HG03139 (cell line): ENCODE measurements at regions not wholly inside any gene's neighbourhood (a gene's known extent, or its start where the extent isn't known, plus 50 kb on each side); places are given as distances from the start of the nearest gene placed in this dataset.
"Not testable (repeated sequence)": the region's sequence is repeated elsewhere in the genome, so short reads cannot be mapped to it uniquely, and the experiment has no call there.

Source experiments
- ATAC-seq: cut with Tn5 transposase; IDR thresholded peaks from one replicate; pipeline ENCODE4 v1.9.1; 2021; ENCODE audit not compliant: unreplicated experiment

DNA sequence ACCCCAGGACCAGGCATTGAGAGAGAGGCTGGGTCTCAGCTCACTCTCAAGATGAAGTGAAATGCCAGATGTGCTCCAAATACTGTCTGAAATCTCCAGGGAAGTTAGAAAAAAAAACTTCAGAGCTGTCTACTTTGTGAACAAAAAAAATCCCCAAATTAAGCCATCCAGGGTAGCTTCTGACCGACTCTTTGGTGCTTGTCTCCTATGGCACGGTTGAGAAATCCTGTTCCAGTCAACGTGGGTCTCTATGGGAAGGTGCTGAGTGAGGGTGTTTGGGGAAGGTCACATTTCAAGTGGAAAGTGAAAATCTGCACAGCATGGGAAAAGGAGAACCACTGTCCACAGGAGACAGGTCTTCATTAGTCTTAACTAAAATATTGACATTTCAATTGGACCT lies 322.5 kb upstream of the CFAP20DC start:
- no peak for ATAC-seq

DNA sequence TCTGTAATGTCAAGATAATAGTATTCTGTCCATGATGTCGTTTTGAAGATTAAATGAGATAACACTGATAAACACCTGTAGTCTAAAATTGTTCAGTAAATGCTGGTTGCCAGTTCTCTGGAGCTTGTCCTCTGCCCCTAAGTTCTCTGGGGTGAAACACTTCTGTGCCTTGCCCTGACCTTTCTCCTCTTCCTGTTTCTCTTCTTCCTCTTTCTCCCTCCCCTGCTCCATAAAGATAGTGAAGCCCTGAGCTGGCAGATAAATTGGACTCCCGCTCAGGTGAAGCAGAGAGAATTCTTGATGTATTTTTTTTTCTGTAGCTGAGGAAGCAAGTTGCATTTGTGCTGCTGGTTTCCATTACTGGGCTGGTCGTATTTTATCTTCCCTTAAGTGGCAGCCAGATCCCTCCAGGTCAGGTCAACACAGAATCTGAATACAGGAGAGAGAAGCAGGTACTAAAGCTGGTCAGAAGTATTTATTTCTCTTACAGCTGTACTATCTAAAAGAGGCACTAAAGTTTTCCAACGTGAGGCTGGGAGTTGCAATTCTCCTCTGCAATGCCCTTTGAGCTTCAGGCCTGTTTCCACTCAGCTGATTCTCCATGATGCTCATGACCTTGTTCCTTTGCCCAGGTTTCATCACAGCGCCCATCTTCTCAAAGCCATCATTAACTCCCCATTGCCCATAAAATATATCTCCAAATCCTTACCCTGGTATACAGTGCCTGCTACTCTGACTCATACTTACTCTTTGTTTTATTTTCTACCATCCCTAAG lies 319.3 kb upstream of the CFAP20DC start:
- no peak for ATAC-seq

DNA sequence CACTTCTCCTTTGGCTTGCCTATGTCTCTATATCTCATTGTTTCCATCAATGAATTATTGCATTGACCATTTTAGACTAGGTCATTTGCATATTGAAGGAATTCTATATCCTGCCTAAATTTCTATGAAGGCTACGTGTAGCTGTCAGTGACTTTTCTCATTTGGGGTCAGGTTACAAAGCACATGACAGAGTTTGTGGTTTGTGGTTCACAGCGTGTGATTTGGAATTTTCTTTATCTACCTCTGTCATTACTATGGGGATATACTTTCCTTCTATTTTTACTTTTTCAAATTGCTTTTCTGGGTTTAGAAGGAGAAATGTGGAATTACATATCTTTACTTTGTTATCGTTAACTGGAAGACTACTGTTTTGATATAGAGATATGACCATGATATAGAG lies 317.3 kb upstream of the CFAP20DC start:
- ATAC-seq = no peak

DNA sequence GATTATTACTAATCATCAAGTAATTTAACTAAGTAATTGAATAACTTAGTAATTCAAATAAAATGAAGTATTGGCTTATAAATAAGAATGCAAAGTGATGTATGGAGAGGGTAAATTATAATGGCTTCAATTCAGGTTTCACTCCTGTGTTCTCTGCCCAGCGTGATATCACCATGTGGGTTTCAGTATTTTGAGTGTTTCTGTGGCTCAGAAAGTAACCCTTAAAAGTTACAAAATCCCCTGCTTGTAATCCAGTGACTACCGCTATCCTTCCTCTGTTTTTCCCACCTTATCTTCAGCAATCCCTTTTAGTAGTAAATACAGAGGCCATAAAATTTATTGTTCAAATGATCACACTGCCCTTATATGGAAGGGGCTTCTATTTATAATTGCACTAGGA lies 316.4 kb upstream of the CFAP20DC start:
- ATAC-seq = no peak

DNA sequence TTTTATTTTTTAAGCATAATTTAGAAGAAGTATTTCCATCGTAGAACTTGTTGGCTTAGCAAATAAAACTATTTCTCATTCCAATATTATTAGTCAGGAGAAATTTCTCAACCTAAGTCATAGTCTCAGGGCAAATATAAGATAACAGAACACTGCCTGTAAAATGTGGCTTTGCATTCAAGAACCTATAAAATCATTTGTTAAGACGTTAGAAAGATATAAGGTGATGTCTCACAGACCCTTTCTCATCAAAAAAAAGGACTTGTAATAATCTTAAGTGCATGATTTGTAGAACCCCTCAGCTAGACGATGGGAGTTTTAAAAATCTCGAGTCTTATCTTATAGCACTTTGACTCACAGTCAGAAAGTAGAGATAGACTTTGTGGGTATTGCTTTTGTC lies 314.7 kb upstream of the CFAP20DC start:
- no peak for ATAC-seq

DNA sequence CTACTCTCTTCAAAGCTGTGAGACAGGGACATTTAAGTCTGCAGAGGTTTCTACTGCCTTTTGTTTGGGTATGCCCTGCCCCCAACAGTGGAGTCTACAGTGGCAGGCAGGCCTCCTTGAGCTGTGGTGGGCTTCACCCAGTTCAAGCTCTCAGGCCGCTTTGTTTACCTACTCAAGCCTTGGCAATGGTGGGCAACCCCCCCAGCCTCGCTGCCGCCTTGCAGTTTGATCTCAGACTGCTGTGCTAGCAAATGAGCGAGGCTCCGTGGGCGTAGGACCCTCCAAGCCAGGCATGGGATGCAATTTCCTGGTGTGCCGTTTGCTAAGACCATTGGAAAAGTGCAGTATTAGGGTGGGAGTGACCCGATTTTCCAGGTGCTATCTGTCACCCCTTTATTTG lies 310.5 kb upstream of the CFAP20DC start:
- ATAC-seq = not testable (repeated sequence)

DNA sequence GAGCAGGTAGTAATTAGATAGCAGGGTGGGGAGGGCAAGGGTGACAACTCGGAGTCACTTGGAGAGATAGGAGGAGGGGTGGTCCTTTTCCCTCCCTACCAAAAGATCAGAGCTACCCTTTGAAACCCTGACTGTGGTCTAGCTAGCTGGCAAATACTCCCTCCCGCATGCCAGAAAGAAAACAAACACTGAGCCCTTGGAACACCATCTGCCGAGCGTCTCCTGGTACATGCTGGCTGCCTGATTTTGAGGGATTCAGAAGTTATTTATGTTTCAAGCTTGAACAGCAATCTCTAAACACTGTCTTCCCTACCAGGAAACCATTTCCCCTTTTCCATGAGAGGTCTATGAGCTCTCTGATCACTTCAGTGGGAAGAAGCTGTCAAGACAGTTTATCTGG lies 291.6 kb upstream of the CFAP20DC start:
- ATAC-seq = no peak

DNA sequence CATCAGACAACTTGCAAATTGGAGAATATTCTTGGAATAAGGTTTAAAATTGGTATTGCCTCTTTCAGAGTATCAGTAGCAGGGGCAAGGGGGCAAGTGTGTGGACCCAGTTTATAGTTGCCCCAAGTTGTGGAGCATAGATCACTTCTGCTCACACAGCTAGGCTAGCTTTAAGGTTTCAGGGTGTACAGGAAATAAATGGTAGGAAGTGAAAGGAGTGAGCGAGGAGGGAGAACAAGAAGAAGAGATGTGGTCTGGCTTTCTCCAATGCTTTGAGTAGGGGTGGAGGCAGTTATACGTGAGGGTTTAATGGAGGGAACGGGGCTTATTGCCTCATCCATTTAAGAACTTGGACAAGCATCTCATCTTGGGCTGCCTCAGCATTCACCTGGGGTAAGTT lies 290.0 kb upstream of the CFAP20DC start:
- no peak for ATAC-seq

DNA sequence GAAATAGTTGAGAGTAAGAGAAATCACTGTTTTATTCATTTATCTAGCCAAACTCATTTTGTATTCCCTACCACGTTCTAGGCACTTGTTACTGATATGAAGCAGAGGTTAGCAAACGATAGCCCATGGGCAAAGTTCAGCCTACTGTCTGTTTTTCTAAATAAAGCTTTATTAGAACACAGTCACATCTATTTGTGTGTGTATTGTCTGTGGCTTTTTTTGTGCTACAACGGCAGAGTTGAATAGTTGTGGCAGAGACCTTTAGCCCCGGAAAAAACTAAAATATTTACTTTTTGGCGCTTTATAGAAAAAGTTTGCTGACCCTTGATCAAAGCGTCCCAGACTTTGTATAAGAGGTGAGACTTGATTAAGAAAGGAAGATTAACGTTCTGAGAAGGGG lies 289.1 kb upstream of the CFAP20DC start:
- ATAC-seq = no peak

DNA sequence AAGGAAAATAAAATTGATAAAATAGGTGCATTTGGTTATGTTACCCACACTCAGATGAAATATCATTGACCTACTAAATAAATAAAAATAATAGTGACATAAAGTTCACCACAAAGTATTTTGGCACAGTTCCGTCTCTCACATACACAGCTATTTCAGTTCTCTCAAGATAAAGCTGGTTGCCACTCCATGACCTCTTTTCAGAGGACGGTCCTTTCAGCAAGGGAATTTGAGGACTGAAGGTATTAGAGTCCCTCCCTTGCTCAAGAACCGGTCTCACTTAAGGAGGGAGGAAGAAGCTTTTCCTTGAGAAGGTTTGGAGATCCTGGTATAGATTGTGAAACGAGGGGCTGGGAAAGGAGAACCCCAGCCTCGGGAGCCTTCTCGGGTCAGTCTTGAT lies 285.5 kb upstream of the CFAP20DC start:
- no peak for ATAC-seq

DNA sequence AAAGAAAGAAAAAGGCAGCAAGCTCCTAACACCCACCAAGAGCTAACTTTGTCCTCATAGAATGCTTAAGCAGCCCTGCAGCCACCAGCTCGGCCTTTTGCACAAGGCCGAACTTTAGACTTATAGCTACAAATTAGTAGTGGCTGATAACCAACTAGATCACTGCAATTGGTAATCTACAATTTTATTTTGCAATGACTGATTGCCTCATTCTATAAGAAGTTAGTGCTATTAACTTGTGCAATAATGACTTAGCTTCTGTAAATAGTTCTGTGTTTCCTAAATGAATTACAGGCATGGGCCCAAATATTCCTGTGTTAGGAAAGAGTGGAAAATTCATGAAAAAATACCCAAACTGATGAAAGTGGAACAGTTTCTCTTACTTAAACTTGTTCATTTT lies 284.8 kb upstream of the CFAP20DC start:
- ATAC-seq = no peak

DNA sequence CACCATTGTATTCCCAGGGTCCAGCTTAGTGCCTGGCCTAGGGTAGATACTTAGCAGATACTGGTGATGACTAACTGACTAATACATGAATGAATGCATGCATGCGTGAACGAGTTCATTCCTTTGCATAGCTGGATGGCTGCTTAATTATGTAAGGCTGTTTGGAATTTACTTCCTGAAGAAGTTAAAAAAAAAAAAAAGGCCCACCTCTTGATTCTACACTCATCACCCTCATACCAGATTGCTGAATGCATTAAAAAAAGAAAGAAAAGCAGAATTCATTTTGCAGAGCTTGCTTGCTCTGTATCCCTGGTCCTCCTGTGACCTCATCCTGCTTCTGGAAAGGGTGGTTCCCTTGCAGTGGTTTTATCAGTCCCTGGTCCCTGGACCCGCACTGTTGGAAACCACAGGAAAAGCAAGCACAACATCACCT lies 277.6 kb upstream of the CFAP20DC start:
- no peak for ATAC-seq

DNA sequence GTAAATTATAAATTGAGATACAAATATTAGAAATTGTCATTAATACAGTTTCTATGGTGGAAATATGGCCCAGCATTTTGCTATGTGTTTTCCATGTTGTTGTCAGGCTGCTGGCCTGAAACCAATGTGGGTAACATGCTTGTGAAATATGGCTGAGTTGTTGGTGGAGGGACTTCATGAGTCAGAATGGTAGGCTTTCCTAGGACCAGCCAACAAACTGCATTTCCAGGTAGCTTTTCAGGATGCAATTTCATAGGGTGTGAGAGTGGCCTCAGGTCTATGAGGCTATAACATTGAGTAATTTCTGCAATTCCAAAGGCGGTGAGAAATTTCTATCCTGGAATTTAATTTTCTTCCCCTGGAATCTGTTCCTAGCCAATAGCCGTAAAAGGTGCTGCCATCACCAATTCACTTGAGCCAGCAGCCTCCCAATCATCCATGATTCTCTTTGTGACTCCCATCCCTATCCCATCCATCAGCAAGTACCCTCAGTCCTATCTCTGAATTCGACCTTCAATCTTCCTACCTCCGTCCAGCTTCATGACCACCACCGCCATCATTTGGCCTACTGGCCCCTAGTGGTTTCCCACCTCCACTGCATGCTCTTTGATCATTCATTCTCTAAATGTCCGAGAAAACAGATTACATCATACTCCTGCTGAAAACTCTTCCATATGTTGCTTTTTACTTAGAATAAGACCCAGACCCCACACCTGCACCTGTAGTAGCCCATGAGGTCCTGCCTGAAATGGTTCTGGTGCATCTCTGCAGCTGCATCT lies 276.6 kb upstream of the CFAP20DC start:
- ATAC-seq = no peak

DNA sequence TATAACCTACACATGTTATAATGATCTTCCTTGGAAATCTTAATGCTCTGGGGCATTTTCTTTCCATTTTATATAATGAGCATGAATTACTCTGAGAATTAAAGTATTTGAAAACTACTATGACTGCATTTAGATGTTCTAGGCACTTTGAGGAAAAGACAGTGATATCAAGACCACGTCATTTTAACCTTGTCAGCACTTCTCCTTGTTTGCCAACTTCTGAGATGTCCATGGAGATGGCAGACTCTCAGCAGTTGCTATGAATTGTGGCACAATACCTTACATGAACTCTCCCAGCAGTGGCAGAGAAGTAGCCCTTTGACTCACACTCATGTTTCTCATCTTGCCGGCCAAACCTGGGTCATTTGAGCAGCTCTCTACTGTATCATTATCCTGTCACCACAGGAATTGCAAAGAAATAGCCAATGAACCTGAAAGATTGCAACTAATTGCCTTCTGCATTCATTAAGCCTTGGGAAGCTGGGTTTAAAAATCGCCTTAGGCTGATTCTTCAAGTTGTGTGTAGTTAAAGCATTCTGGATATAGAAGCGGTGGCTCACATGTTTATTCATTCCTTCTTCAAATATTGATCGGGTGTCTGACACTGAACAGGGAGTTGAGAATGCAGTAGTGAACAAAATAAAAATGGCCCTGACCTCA lies 272.2 kb upstream of the CFAP20DC start:
- ATAC-seq = no peak

DNA sequence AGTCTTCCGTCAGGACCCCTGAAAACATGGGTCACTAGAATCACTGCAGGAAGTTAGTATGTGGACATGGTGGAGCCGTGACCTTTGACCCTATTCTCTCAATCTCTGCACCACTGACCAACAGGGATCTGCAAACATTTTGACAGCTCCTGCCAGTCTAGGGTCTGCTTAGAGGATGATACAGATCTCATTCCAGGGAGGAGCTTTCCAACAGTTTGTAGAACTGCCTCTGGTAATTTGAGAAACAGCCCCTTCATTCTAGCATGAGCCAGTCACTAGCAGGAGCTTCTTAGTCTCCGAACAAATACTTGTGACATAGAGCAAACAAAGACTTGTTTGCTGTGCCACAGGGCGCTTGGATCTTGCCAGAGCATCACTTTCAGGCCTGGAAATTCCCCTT lies 270.3 kb upstream of the CFAP20DC start:
- no peak for ATAC-seq

DNA sequence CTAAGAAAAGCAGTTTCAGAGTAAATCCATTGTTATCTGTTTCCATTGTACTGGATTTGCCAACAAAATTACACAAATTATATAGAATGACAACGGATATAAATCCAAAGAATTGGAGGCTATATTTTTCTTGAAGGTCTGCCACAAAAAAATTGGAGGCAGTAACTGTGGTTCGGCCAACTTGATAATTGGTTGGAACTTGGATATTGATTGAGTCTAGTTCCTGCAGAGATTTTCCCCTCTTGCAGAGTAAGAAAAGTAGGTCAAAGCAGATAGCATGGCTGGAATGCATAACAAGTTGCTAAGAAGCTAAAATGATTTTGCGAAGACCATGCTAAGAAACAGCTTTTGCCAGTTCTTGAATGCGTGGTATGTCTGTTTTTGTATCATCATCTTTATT lies 269.6 kb upstream of the CFAP20DC start:
- ATAC-seq = no peak

DNA sequence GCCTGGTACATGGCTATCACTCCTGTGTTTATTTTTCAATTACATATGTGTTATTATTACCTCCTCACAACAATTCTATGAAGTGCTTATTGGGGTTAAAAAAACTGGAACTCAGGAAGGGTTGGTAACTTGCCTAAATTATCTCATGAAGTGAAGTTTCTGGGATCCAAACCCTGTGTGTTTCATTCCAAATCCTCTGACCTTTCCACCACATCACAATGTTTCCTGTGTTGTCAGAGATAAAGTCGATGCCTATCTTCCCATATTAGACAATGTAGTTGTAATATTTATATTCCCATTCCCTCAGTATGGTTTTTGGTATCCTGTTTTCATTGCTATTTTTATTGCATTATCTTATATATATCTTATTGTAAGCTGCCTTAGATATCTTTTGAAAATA lies 269.1 kb upstream of the CFAP20DC start:
- ATAC-seq = no peak

DNA sequence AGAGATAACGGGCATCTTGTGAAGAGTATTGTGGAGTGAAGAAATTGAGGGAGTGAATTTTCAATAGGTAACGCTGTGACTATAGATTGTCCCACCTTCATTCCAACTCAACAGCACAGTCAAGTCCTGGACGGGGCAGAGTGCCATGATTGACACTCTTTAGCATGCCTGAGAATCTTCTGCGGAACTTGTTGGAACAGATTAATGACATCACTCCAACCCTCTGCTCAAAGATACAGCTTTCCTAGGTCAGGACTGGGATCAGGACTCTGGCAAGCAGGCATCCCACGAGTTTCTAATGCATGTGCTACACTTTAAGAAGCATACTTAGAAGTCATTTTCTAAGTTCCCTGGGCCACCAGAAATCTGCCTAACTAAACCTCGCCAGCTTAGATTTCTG lies 267.6 kb upstream of the CFAP20DC start:
- no peak for ATAC-seq

DNA sequence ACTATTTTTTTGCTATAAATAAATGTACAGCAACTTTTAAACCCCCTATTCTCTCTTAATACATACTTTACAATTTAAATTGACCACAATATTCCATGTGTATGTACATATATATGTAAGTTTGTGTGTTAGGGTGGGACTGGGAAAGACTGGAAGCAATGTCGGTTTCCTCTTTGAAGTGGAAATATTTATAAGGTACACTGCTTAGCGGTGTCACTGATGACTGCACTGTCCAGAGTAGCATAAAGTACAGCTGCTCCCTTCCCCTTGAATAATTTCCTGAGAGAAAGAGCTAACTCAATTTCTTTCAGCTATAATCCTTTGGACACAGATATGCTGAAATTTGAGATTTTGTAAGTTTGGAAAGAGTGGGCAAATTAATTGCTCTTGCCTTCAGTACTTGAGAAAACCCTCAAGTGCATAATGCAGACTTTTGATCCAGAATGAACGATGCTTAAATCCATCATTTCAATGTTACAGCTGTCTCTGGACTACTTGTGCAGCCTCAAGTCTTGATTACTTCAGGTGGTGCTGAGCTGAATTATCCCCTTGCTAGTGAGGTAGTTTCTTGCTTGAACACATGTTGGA lies 267.0 kb upstream of the CFAP20DC start:
- ATAC-seq = no peak

DNA sequence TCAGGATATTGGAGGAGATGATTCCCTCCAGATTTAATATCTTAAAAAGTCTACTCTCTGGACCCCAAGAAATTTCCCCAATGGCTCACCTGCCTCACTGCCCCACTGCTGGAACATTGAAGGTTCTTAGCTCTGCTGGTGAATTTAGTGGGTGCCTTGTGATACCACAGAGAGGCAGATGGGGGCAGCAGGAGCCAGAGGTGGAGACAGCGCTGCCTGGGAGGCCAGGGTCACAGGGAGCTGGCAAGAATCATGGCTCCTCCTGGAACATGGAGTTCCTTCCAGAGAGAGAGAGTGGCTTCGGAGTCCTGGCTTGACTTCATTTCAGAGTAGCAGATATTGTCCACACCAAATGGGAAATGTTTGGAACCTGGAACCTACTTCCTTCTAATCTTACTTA lies 263.5 kb upstream of the CFAP20DC start:
- no peak for ATAC-seq

DNA sequence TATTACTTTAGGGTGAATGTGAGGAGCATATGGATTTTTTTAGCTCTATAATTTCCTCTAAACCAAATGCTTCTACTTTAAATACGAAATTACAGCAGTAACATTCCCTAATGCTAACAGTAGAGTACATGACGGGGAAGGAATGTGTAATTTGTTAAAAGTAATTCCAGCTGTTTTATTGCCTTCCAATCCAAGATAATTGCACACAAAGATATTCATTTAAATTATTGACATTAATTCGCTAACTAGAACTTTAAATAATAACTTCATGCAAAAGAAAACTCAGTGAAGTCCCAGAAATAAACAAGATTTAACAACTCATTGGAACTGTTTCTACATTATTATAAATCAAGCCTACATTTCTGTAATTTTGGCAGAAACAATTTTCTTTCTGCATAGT lies 261.4 kb upstream of the CFAP20DC start:
- no peak for ATAC-seq

DNA sequence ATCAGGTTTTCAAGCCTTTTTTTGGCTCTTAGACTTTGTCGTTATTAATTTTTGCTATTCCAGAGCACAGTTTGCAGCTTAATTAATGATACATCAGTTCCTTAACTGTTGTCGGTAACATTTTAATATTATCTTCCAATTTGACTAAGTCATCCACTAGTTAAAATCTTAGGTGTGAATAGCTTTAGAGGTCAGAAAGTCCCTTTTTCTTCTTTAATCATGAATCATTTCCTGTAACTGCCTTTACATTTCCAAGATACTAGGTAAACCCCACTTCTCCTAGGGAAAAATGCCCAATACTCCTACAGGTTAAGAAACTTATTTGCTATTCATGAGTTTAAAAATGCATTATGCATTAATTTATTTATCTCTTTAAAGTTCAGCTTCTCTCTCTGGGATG lies 260.9 kb upstream of the CFAP20DC start:
- ATAC-seq = no peak
